Activated T-cell treated with anti-CD3 and anti-CD28 coated beads, Interleukin-2, amount 50 U/mL, for 24 hours (primary cell): ENCODE measurements at regions not wholly inside any gene's neighbourhood (a gene's known extent, or its start where the extent isn't known, plus 50 kb on each side); places are given as distances from the start of the nearest gene placed in this dataset.
"Not testable (repeated sequence)": the region's sequence is repeated elsewhere in the genome, so short reads cannot be mapped to it uniquely, and the experiment has no call there.

ENCODE experiments used
- DNase-seq: peaks from one replicate; pipeline ENCODE4 v3.0.0-alpha.2; 2020
- H3K27ac Mint-ChIP-seq: 2 replicates; pipeline ENCODE4 v1.8.0; 2020; ENCODE audit warnings: mild to moderate bottlenecking, mixed read lengths
- H3K27me3 Mint-ChIP-seq: 2 replicates; pipeline ENCODE4 v1.8.0; 2020; ENCODE audit warnings: mixed read lengths
- H3K36me3 Mint-ChIP-seq: 2 replicates; pipeline ENCODE4 v1.8.0; 2020; ENCODE audit warnings: low read depth, mixed read lengths
- H3K4me1 Mint-ChIP-seq: 2 replicates; pipeline ENCODE4 v1.8.0; 2020; ENCODE audit warnings: low read depth, mixed read lengths
- H3K4me3 Mint-ChIP-seq: 2 replicates; pipeline ENCODE4 v1.8.0; 2020; ENCODE audit warnings: mild to moderate bottlenecking, moderate library complexity, mixed read lengths
- H3K9me3 Mint-ChIP-seq: 2 replicates; pipeline ENCODE4 v1.8.0; 2020; ENCODE audit warnings: mixed read lengths

GRCh38 chr4:15151033-15151432 lies 148.8 kb downstream of the CPEB2 start:
- peaks cover 9% of the 10 kb centered on the region for H3K27me3 Mint-ChIP-seq
- no peak overlapping the region for H3K4me3 Mint-ChIP-seq
- no peak overlapping the region for H3K27ac Mint-ChIP-seq
- no peaks in the 10 kb centered on the region for H3K9me3 Mint-ChIP-seq
- H3K4me1 Mint-ChIP-seq, result no peaks in the 10 kb centered on the region
- H3K36me3 Mint-ChIP-seq, result no peaks in the 10 kb centered on the region
- DNase-seq, result no peak

GRCh38 chr4:15153662-15154061 lies 151.4 kb downstream of the CPEB2 start:
- H3K27me3 Mint-ChIP-seq, result peaks cover 13% of the 10 kb centered on the region
- no peaks in the 10 kb centered on the region for H3K4me1 Mint-ChIP-seq
- no peak overlapping the region for H3K27ac Mint-ChIP-seq
- no peaks in the 10 kb centered on the region for H3K36me3 Mint-ChIP-seq
- DNase-seq, result no peak
- no peak overlapping the region for H3K4me3 Mint-ChIP-seq
- no peaks in the 10 kb centered on the region for H3K9me3 Mint-ChIP-seq

- no peaks in the 10 kb centered on the region for H3K36me3 Mint-ChIP-seq
- DNase-seq, result no peak
These were observed 156.3 kb downstream of the CPEB2 start for GRCh38 chr4:15158406-15159091.

GRCh38 chr4:15159477-15160019 lies 157.3 kb downstream of the CPEB2 start:
- no peaks in the 10 kb centered on the region for H3K9me3 Mint-ChIP-seq
- H3K27me3 Mint-ChIP-seq, result peaks cover 29% of the 10 kb centered on the region
- no peaks in the 10 kb centered on the region for H3K36me3 Mint-ChIP-seq
- H3K4me3 Mint-ChIP-seq, result no peak overlapping the region
- peaks cover 2% of the 10 kb centered on the region for H3K4me1 Mint-ChIP-seq
- no peak for DNase-seq
- H3K27ac Mint-ChIP-seq, result no peak overlapping the region

More at GRCh38 chr4:15158406-15159091, 156.3 kb downstream of the CPEB2 start:
- Mint-ChIP-seq H3K27ac (no peak overlapping the region), H3K4me3 (no peak overlapping the region), H3K27me3 (peaks cover 29% of the 10 kb centered on the region), H3K4me1 (peaks cover 2% of the 10 kb centered on the region), H3K9me3 (no peaks in the 10 kb centered on the region)

GRCh38 chr4:15161439-15161838 lies 159.2 kb downstream of the CPEB2 start:
- Mint-ChIP-seq H3K27me3 (peaks cover 26% of the 10 kb centered on the region), H3K4me3 (no peak overlapping the region), H3K27ac (no peak overlapping the region), H3K36me3 (no peaks in the 10 kb centered on the region), H3K9me3 (no peaks in the 10 kb centered on the region), H3K4me1 (peaks cover 2% of the 10 kb centered on the region)
- no peak for DNase-seq

GRCh38 chr4:15162046-15162445 lies 159.8 kb downstream of the CPEB2 start:
- H3K4me1 Mint-ChIP-seq, result peaks cover 2% of the 10 kb centered on the region
- no peaks in the 10 kb centered on the region for H3K9me3 Mint-ChIP-seq
- no peaks in the 10 kb centered on the region for H3K36me3 Mint-ChIP-seq
- H3K27me3 Mint-ChIP-seq, result peaks cover 26% of the 10 kb centered on the region
- DNase-seq, result no peak
- no peak overlapping the region for H3K27ac Mint-ChIP-seq
- H3K4me3 Mint-ChIP-seq, result no peak overlapping the region

- Mint-ChIP-seq H3K4me1 (peaks cover 2% of the 10 kb centered on the region), H3K36me3 (no peaks in the 10 kb centered on the region), H3K27ac (no peak overlapping the region), H3K4me3 (no peak overlapping the region), H3K27me3 (peaks cover 24% of the 10 kb centered on the region), H3K9me3 (no peaks in the 10 kb centered on the region)
- no peak for DNase-seq
These were observed 160.4 kb downstream of the CPEB2 start for GRCh38 chr4:15162465-15163283.

- no peak overlapping the region for H3K27ac Mint-ChIP-seq
- no peak overlapping the region for H3K4me3 Mint-ChIP-seq
- DNase-seq, result no peak
- H3K4me1 Mint-ChIP-seq, result peaks cover 2% of the 10 kb centered on the region
- no peaks in the 10 kb centered on the region for H3K36me3 Mint-ChIP-seq
- no peaks in the 10 kb centered on the region for H3K9me3 Mint-ChIP-seq
- peaks cover 21% of the 10 kb centered on the region for H3K27me3 Mint-ChIP-seq
These were observed 161.0 kb downstream of the CPEB2 start for GRCh38 chr4:15163284-15163645.

GRCh38 chr4:15164571-15164970 lies 162.3 kb downstream of the CPEB2 start:
- DNase-seq, result no peak
- H3K9me3 Mint-ChIP-seq, result no peaks in the 10 kb centered on the region
- no peak overlapping the region for H3K4me3 Mint-ChIP-seq
- H3K27ac Mint-ChIP-seq, result no peak overlapping the region
- peaks cover 2% of the 10 kb centered on the region for H3K4me1 Mint-ChIP-seq
- H3K27me3 Mint-ChIP-seq, result peaks cover 22% of the 10 kb centered on the region
- no peaks in the 10 kb centered on the region for H3K36me3 Mint-ChIP-seq

- no peak overlapping the region for H3K4me3 Mint-ChIP-seq
- H3K27me3 Mint-ChIP-seq, result peaks cover 32% of the 10 kb centered on the region
- peaks cover under 1% of the 10 kb centered on the region for H3K4me1 Mint-ChIP-seq
- no peak overlapping the region for H3K27ac Mint-ChIP-seq
- H3K36me3 Mint-ChIP-seq, result no peaks in the 10 kb centered on the region
- no peak for DNase-seq
- peaks cover 8% of the 10 kb centered on the region for H3K9me3 Mint-ChIP-seq
These were observed 165.5 kb downstream of the CPEB2 start for GRCh38 chr4:15167743-15168142.

- Mint-ChIP-seq H3K36me3 (no peaks in the 10 kb centered on the region), H3K4me1 (no peaks in the 10 kb centered on the region), H3K9me3 (peaks cover 8% of the 10 kb centered on the region), H3K4me3 (no peak overlapping the region), H3K27ac (no peak overlapping the region), H3K27me3 (peaks cover 38% of the 10 kb centered on the region)
- DNase-seq, result no peak
These were observed 166.5 kb downstream of the CPEB2 start for GRCh38 chr4:15168759-15169158.

- Mint-ChIP-seq H3K36me3 (no peaks in the 10 kb centered on the region), H3K4me3 (no peak overlapping the region), H3K27ac (no peak overlapping the region), H3K4me1 (no peaks in the 10 kb centered on the region), H3K27me3 (peaks cover 49% of the 10 kb centered on the region), H3K9me3 (peaks cover 8% of the 10 kb centered on the region)
- DNase-seq, result no peak
These were observed 169.4 kb downstream of the CPEB2 start for GRCh38 chr4:15171725-15172124.

GRCh38 chr4:15173251-15173650 lies 171.0 kb downstream of the CPEB2 start:
- Mint-ChIP-seq H3K27me3 (peaks cover 49% of the 10 kb centered on the region), H3K4me1 (no peaks in the 10 kb centered on the region), H3K9me3 (peaks cover 8% of the 10 kb centered on the region), H3K4me3 (no peak overlapping the region), H3K36me3 (no peaks in the 10 kb centered on the region), H3K27ac (no peak overlapping the region)
- DNase-seq, result no peak

- H3K4me3 Mint-ChIP-seq, H3K9me3 Mint-ChIP-seq, H3K27ac Mint-ChIP-seq, H3K4me1 Mint-ChIP-seq, H3K36me3 Mint-ChIP-seq, DNase-seq: not testable (repeated sequence)
- H3K27me3 Mint-ChIP-seq, result peaks cover 44% of the 10 kb centered on the region
These were observed 171.9 kb downstream of the CPEB2 start for GRCh38 chr4:15174168-15174567.

- H3K27me3 Mint-ChIP-seq, H3K4me3 Mint-ChIP-seq, H3K36me3 Mint-ChIP-seq, DNase-seq, H3K27ac Mint-ChIP-seq, H3K9me3 Mint-ChIP-seq: not testable (repeated sequence)
- peaks cover 32% of the 10 kb centered on the region for H3K4me1 Mint-ChIP-seq
These were observed 177.6 kb downstream of the CPEB2 start for GRCh38 chr4:15179842-15180241.
